22Rv1 (cell line): ENCODE measurements at regions not wholly inside any gene's neighbourhood (a gene's known extent, or its start where the extent isn't known, plus 50 kb on each side); places are given as distances from the start of the nearest gene placed in this dataset.

Experiments used
- CTCF ChIP-seq: fragments of 450-650 bp; IDR thresholded peaks from 2 replicates; pipeline ENCODE4 v1.5.1; 2017; ENCODE audit warnings: mild to moderate bottlenecking
- ZFX ChIP-seq: fragments of 450-650 bp; IDR thresholded peaks from 2 replicates; pipeline ENCODE4 v1.6.1; 2017; ENCODE audit warnings: antibody characterized with exemption, borderline replicate concordance

GRCh38 chr15:97691799-97692198, 268.7 kb upstream of the ARRDC4 start:
- TF ChIP-seq CTCF, result no peak
- no peak for TF ChIP-seq ZFX
